DMS53 treated with DMSO at 0.1 percent for 48 hours (cell line): ENCODE measurements at regions not wholly inside any gene's neighbourhood (a gene's known extent, or its start where the extent isn't known, plus 50 kb on each side); places are given as distances from the start of the nearest gene placed in this dataset.

ENCODE experiments used
- DNase-seq: peaks from one replicate; lab custom pipeline; 2025; ENCODE audit not compliant: unreplicated experiment; lab: John Stamatoyannopoulos, UW

- no peak for DNase-seq
Observed at GRCh38 chr12:13316587-13317246, 120.2 kb downstream of the EMP1 start.

- DNase-seq = no peak
Observed at GRCh38 chr12:13313886-13314285, 117.4 kb downstream of the EMP1 start.

- no peak for DNase-seq
Observed at GRCh38 chr12:13311551-13311950, 115.0 kb downstream of the EMP1 start.

- no peak for DNase-seq
Observed at GRCh38 chr12:13307143-13307816, 110.8 kb downstream of the EMP1 start.

- DNase-seq = no peak
Observed at GRCh38 chr12:13304924-13305323, 108.4 kb downstream of the EMP1 start.

GRCh38 chr12:13299457-13299856 lies 102.9 kb downstream of the EMP1 start:
- DNase-seq = no peak

- DNase-seq = no peak
Observed at GRCh38 chr12:13293096-13293495, 96.6 kb downstream of the EMP1 start.

- no peak for DNase-seq
Observed at GRCh38 chr12:13289653-13290289, 93.2 kb downstream of the EMP1 start.

- no peak for DNase-seq
Observed at GRCh38 chr12:13288937-13289652, 92.6 kb downstream of the EMP1 start.

GRCh38 chr12:13288501-13288900 lies 92.0 kb downstream of the EMP1 start:
- no peak for DNase-seq

GRCh38 chr12:13283867-13284266 lies 87.3 kb downstream of the EMP1 start:
- DNase-seq = no peak

- no peak for DNase-seq
Observed at GRCh38 chr12:13282861-13283260, 86.3 kb downstream of the EMP1 start.

GRCh38 chr12:13278249-13278787 lies 81.8 kb downstream of the EMP1 start:
- DNase-seq = peak; percentile 82

- no peak for DNase-seq
Observed at GRCh38 chr12:13277293-13277692, 80.8 kb downstream of the EMP1 start.

GRCh38 chr12:13275241-13276085 lies 78.9 kb downstream of the EMP1 start:
- peak; percentile 35 for DNase-seq

- DNase-seq = no peak
Observed at GRCh38 chr12:13273850-13274249, 77.3 kb downstream of the EMP1 start.

GRCh38 chr12:13273097-13273496 lies 76.6 kb downstream of the EMP1 start:
- DNase-seq = no peak

- no peak for DNase-seq
Observed at GRCh38 chr12:13270817-13271216, 74.3 kb downstream of the EMP1 start.
